SK-N-SH (cell line): ENCODE measurements at regions not wholly inside any gene's neighbourhood (a gene's known extent, or its start where the extent isn't known, plus 50 kb on each side); places are given as distances from the start of the nearest gene placed in this dataset.

Experiments
- CTCF ChIA-PET: fragments of 300-600, 350-600 bp; formaldehyde crosslinking; extraction: SDS; loops from one replicate; lab custom pipeline; 2021; lab: Yijun Ruan, JAX
- POLR2A ChIA-PET: fragments of 350-600 bp; sonication (Branson Sonifier 250); formaldehyde crosslinking; extraction: SDS; loops from one replicate; lab custom pipeline; 2020; ENCODE audit warnings: antibody characterized with exemption, inconsistent platforms; lab: Yijun Ruan, JAX
- DNase-seq: peaks from one replicate; pipeline ENCODE4 v3.0.0; 2012
- H2AFZ ChIP-seq: fragments of 200-600 bp; sonication (generic); 2 replicates; pipeline ENCODE4 v1.8.1; 2016; ENCODE audit warnings: antibody characterized with exemption, mild to moderate bottlenecking, low read depth
- H3F3A ChIP-seq: fragments of 200-600 bp; sonication (generic); replicated peaks from 2 replicates; pipeline ENCODE3; 2016; ENCODE audit warnings: antibody characterized with exemption, mild to moderate bottlenecking; ENCODE audit not compliant: insufficient read depth
- H3K27ac ChIP-seq, 2 experiments: fragments of 200-500 bp in 1 of 2; fragments of 200-600 bp in 1 of 2; sonication (Bioruptor generic) in 1 of 2; sonication (generic), shearing (Covaris generic) in 1 of 2; 2 replicates each; pipeline versions ENCODE4 v1.5.1 to v1.6.1; 2014 to 2016; ENCODE audit warnings: low read depth in 2 of 2, inconsistent platforms in 1 of 2, low read length in 1 of 2, mild to moderate bottlenecking in 1 of 2, mixed read lengths in 1 of 2
- H3K27me3 ChIP-seq: fragments of 200-600 bp; sonication (generic), shearing (Covaris generic); 2 replicates; pipeline ENCODE4 v1.6.1; 2016; ENCODE audit warnings: mixed run types; ENCODE audit not compliant: insufficient read depth
- H3K36me3 ChIP-seq, 2 experiments: fragments of 200-500 bp in 1 of 2; fragments of 200-600 bp in 1 of 2; sonication (Bioruptor generic) in 1 of 2; sonication (generic) in 1 of 2; replicated peaks in 1 of 2; 2 replicates each; pipeline versions ENCODE3 to v1.5.1; 2014 to 2016; ENCODE audit warnings: low read length in 1 of 2, mild to moderate bottlenecking in 1 of 2; ENCODE audit not compliant: insufficient read depth in 2 of 2, control insufficient read depth in 1 of 2
- H3K4me1 ChIP-seq, 2 experiments: fragments of 200-500 bp in 1 of 2; fragments of 200-600 bp in 1 of 2; sonication (Bioruptor generic) in 1 of 2; sonication (generic), shearing (Covaris generic) in 1 of 2; 2 replicates each; pipeline versions ENCODE4 v1.5.1 to v1.6.1; 2014 to 2016; ENCODE audit warnings: low read depth in 1 of 2, low read length in 1 of 2, mixed run types in 1 of 2; ENCODE audit not compliant: insufficient read depth in 2 of 2, control insufficient read depth in 1 of 2
- H3K4me2 ChIP-seq: fragments of 200-600 bp; sonication (generic), shearing (Covaris generic); 2 replicates; pipeline ENCODE4 v1.6.1; 2017; ENCODE audit warnings: mixed run types
- H3K4me3 ChIP-seq, 2 experiments: fragments of 200-500 bp in 1 of 2; fragments of 200-600 bp in 1 of 2; sonication (Bioruptor generic) in 1 of 2; sonication (generic), shearing (Covaris generic) in 1 of 2; 2 replicates each; pipeline versions ENCODE4 v1.5.1 to v1.8.1; 2014 to 2016; ENCODE audit warnings: low read depth in 2 of 2, inconsistent platforms in 1 of 2, low read length in 1 of 2, mild to moderate bottlenecking in 1 of 2, mixed read lengths in 1 of 2, moderate library complexity in 1 of 2
- H3K79me2 ChIP-seq: fragments of 200-600 bp; sonication (generic); 2 replicates; pipeline ENCODE4 v1.8.1; 2017; ENCODE audit warnings: mild to moderate bottlenecking; ENCODE audit not compliant: insufficient read depth
- H3K9ac ChIP-seq: fragments of 200-600 bp; sonication (generic); 2 replicates; pipeline ENCODE4 v1.6.1; 2017; ENCODE audit warnings: mixed run types
- H3K9me2 ChIP-seq: fragments of 200-600 bp; sonication (generic); 2 replicates; pipeline ENCODE4 v1.6.1; 2017; ENCODE audit warnings: mixed run types
- H3K9me3 ChIP-seq: fragments of 200-600 bp; sonication (generic); 2 replicates; pipeline ENCODE4 v1.6.1; 2017; ENCODE audit warnings: mixed run types, mild to moderate bottlenecking, moderate library complexity
- H4K20me1 ChIP-seq: fragments of 200-600 bp; sonication (generic); 2 replicates; pipeline ENCODE4 v1.6.1; 2017; ENCODE audit warnings: mild to moderate bottlenecking, mixed run types; ENCODE audit not compliant: insufficient read depth
- CHD2 ChIP-seq: fragments of 150-350 bp; IDR thresholded peaks from 2 replicates; pipeline ENCODE4 v1.6.1; 2018; ENCODE audit warnings: low read length; ENCODE audit not compliant: partially characterized antibody
- EP300 ChIP-seq, 2 experiments: IDR thresholded peaks; 2 replicates each; pipeline versions ENCODE4 v1.4.0 to v1.6.1; 2012; ENCODE audit warnings: borderline replicate concordance in 1 of 2, low read depth in 1 of 2, low read length in 1 of 2
- FOXJ3 ChIP-seq: sonication (generic); formaldehyde crosslinking; IDR thresholded peaks from 2 replicates; pipeline ENCODE4 v1.5.1; 2020; ENCODE audit warnings: mild to moderate bottlenecking, missing genetic modification reagents
- FOXM1 ChIP-seq: IDR thresholded peaks from 2 replicates; pipeline ENCODE4 v1.4.0; 2012; ENCODE audit warnings: low read depth, mild to moderate bottlenecking
- IRF3 ChIP-seq: fragments of 150-350 bp; IDR thresholded peaks from 2 replicates; pipeline ENCODE4 v1.6.1; 2016; ENCODE audit warnings: mild to moderate bottlenecking, low read depth, low read length
- MAX ChIP-seq: IDR thresholded peaks from 2 replicates; pipeline ENCODE4 v1.4.0; 2012; ENCODE audit warnings: low read depth
- MEF2A ChIP-seq: IDR thresholded peaks from 2 replicates; pipeline ENCODE4 v1.4.0; 2012; ENCODE audit warnings: low read depth, borderline replicate concordance
- NRF1 ChIP-seq: IDR thresholded peaks from 2 replicates; pipeline ENCODE4 v1.6.1; 2012; ENCODE audit warnings: low read depth, mild to moderate bottlenecking, low read length
- PBX3 ChIP-seq: IDR thresholded peaks from 2 replicates; pipeline ENCODE4; 2012
- RAD21 ChIP-seq: IDR thresholded peaks from 2 replicates; pipeline ENCODE4 v1.6.1; 2012; ENCODE audit warnings: mild to moderate bottlenecking, low read length
- SIN3A ChIP-seq: IDR thresholded peaks from 2 replicates; pipeline ENCODE4 v1.6.1; 2012; ENCODE audit warnings: low read depth, mild to moderate bottlenecking, low read length, moderate library complexity, borderline replicate concordance
- SMC3 ChIP-seq: IDR thresholded peaks from 2 replicates; pipeline ENCODE4 v1.6.1; 2012; ENCODE audit warnings: low read depth, low read length, improper control_type of control experiment
- TCF12 ChIP-seq: IDR thresholded peaks from 2 replicates; pipeline ENCODE4 v1.4.0; 2012
- TEAD4 ChIP-seq: IDR thresholded peaks from 2 replicates; pipeline ENCODE4 v1.4.0; 2012; ENCODE audit warnings: mild to moderate bottlenecking, borderline replicate concordance; ENCODE audit not compliant: insufficient read depth
- WGBS: methylation state at CpG from one replicate; pipeline ENCODE4 v1.1.6; 2017; ENCODE audit warnings: low lambda C conversion rate; 5-methylcytosine and 5-hydroxymethylcytosine counted together

GRCh38 chr3:95595416-95596075, 1218.8 kb upstream of the EPHA6 start:
- H3K27me3 ChIP-seq: no peaks in the 10 kb centered on the region
- H3K9ac ChIP-seq: no peak overlapping the region
- no peaks in the 10 kb centered on the region for H3K9me2 ChIP-seq
- TF ChIP-seq FOXM1 (no peak), PBX3 (no peak), TCF12 (no peak), EP300 (IDR thresholded peaks at IDR 0.05; ENCODE audit: borderline replicate concordance in 1 of 2, low read depth in 1 of 2, low read length in 1 of 2) (no peak)
- H3K9me3 ChIP-seq: no peaks in the 10 kb centered on the region
- POLR2A ChIA-PET: no interaction called here
- H3K4me1 ChIP-seq: no peaks in the 10 kb centered on the region
- 44% methylated on average over 15 of the region's 26 CpGs for WGBS
- no peaks in the 10 kb centered on the region for H3F3A ChIP-seq
- H3K4me2 ChIP-seq: no peak overlapping the region
- H3K79me2 ChIP-seq: no peaks in the 10 kb centered on the region
- DNase-seq: no peak
- H4K20me1 ChIP-seq: no peaks in the 10 kb centered on the region
- no peak overlapping the region for H3K4me3 ChIP-seq
- CTCF ChIA-PET: no interaction called here
- no peak overlapping the region for H2AFZ ChIP-seq
- no peaks in the 10 kb centered on the region for H3K36me3 ChIP-seq
- H3K27ac ChIP-seq: no peak overlapping the region

GRCh38 chr3:95607926-95608325, 1206.5 kb upstream of the EPHA6 start:
- 0% methylated on average over 1 of the region's 1 CpG for WGBS
- Histone ChIP-seq H3K27ac (no peak overlapping the region), H4K20me1 (no peaks in the 10 kb centered on the region), H3K4me3 (no peak overlapping the region), H2AFZ (no peak overlapping the region), H3K4me2 (no peak overlapping the region), H3F3A (no peaks in the 10 kb centered on the region), H3K9ac (no peak overlapping the region), H3K4me1 (no peaks in the 10 kb centered on the region), H3K36me3 (no peaks in the 10 kb centered on the region), H3K79me2 (no peaks in the 10 kb centered on the region), H3K27me3 (no peaks in the 10 kb centered on the region), H3K9me3 (no peaks in the 10 kb centered on the region), H3K9me2 (no peaks in the 10 kb centered on the region)
- no peak for DNase-seq
- POLR2A ChIA-PET: no interaction called here
- CTCF ChIA-PET: no interaction called here
- TF ChIP-seq MEF2A (no peak), RAD21 (no peak), EP300 (IDR thresholded peaks at IDR 0.05; ENCODE audit: borderline replicate concordance in 1 of 2, low read depth in 1 of 2, low read length in 1 of 2) (no peak), TEAD4 (no peak), FOXM1 (no peak), CHD2 (no peak), SMC3 (no peak)

GRCh38 chr3:95609411-95609810, 1205.0 kb upstream of the EPHA6 start:
- Histone ChIP-seq H4K20me1 (no peaks in the 10 kb centered on the region), H2AFZ (no peak overlapping the region), H3K4me2 (no peak overlapping the region), H3K36me3 (no peaks in the 10 kb centered on the region), H3K9ac (no peak overlapping the region), H3K9me3 (no peaks in the 10 kb centered on the region), H3K27ac (no peak overlapping the region), H3K79me2 (no peaks in the 10 kb centered on the region), H3K4me3 (no peak overlapping the region), H3K27me3 (no peaks in the 10 kb centered on the region), H3K4me1 (no peaks in the 10 kb centered on the region), H3F3A (no peaks in the 10 kb centered on the region), H3K9me2 (no peaks in the 10 kb centered on the region)
- DNase-seq: no peak
- TF ChIP-seq SMC3 (no peak), IRF3 (no peak), FOXM1 (no peak), FOXJ3 (no peak), MAX (no peak), MEF2A (no peak), NRF1 (no peak), TCF12 (no peak), SIN3A (no peak)
- ChIA-PET POLR2A (no interaction called here), CTCF (no interaction called here)
